Neuronal stem cell (in vitro differentiated cells): ENCODE measurements at regions not wholly inside any gene's neighbourhood (a gene's known extent, or its start where the extent isn't known, plus 50 kb on each side); places are given as distances from the start of the nearest gene placed in this dataset.
"Not testable (repeated sequence)": the region's sequence is repeated elsewhere in the genome, so short reads cannot be mapped to it uniquely, and the experiment has no call there.

Experiments used
- DNase-seq: peaks from one replicate; pipeline ENCODE4 v3.0.0-alpha.2; 2013; ENCODE audit warnings: low spot score
- H2AFZ ChIP-seq: one replicate; pipeline ENCODE4 v1.6.1; 2013; ENCODE audit warnings: mild to moderate bottlenecking, low read length, inconsistent platforms
- H2AK5ac ChIP-seq: 2 replicates; pipeline ENCODE4 v1.6.1; 2013; ENCODE audit warnings: low read depth, mild to moderate bottlenecking, inconsistent platforms, low read length, moderate library complexity, mixed read lengths
- H2BK120ac ChIP-seq: 2 replicates; pipeline ENCODE4 v1.6.1; 2013; ENCODE audit warnings: low read depth, mild to moderate bottlenecking, inconsistent platforms, low read length, moderate library complexity, mixed read lengths
- H2BK12ac ChIP-seq: one replicate; pipeline ENCODE4 v1.6.1; 2013; ENCODE audit warnings: low read length, inconsistent platforms
- H2BK15ac ChIP-seq: 2 replicates; pipeline ENCODE4 v1.6.1; 2013; ENCODE audit warnings: mild to moderate bottlenecking, low read length, inconsistent platforms, mixed read lengths
- H2BK5ac ChIP-seq: one replicate; pipeline ENCODE4 v1.6.1; 2013; ENCODE audit warnings: inconsistent platforms, mild to moderate bottlenecking, low read length, moderate library complexity
- H3K14ac ChIP-seq: one replicate; pipeline ENCODE4 v1.6.1; 2013; ENCODE audit warnings: low read length, inconsistent platforms
- H3K18ac ChIP-seq: 2 replicates; pipeline ENCODE4 v1.6.1; 2013; ENCODE audit warnings: low read length, inconsistent platforms
- H3K23ac ChIP-seq: 2 replicates; pipeline ENCODE4 v1.6.1; 2013; ENCODE audit warnings: low read depth, mild to moderate bottlenecking, mixed read lengths, low read length, inconsistent platforms; ENCODE audit not compliant: poor library complexity
- H3K27ac ChIP-seq: replicated peaks from 3 replicates; pipeline ENCODE4 v1.5.1; 2013; ENCODE audit warnings: low read length, inconsistent platforms
- H3K27me3 ChIP-seq, 3 experiments: 2 replicates each; pipeline ENCODE4 v1.6.1; 2013; ENCODE audit warnings: low read length in 3 of 3, mild to moderate bottlenecking in 2 of 3, inconsistent platforms in 1 of 3, low read depth in 1 of 3, mixed read lengths in 1 of 3, moderate library complexity in 1 of 3; ENCODE audit not compliant: control insufficient read depth in 3 of 3, insufficient read depth in 3 of 3
- H3K36me3 ChIP-seq, 2 donors: replicated peaks in 1 of 2; 2 replicates each; pipeline ENCODE4 v1.6.1; 2013; ENCODE audit warnings: low read length in 2 of 2; ENCODE audit not compliant: control insufficient read depth in 2 of 2, insufficient read depth in 2 of 2
- H3K4ac ChIP-seq: 2 replicates; pipeline ENCODE4 v1.6.1; 2013; ENCODE audit warnings: inconsistent platforms, mild to moderate bottlenecking, low read length, moderate library complexity
- H3K4me1 ChIP-seq, 2 donors: 1 replicate in 1 of 2; 2 replicates in 1 of 2; pipeline ENCODE4 v1.6.1; 2013; ENCODE audit warnings: low read length in 2 of 2, low read depth in 1 of 2; ENCODE audit not compliant: control insufficient read depth in 2 of 2, insufficient read depth in 1 of 2
- H3K4me2 ChIP-seq: one replicate; pipeline ENCODE4 v1.6.1; 2013; ENCODE audit warnings: mild to moderate bottlenecking, low read length, inconsistent platforms; ENCODE audit not compliant: insufficient read depth, poor library complexity, severe bottlenecking
- H3K4me3 ChIP-seq, 2 donors: 2 replicates each; pipeline ENCODE4 v1.5.1; 2013; ENCODE audit warnings: low read length in 2 of 2, mild to moderate bottlenecking in 2 of 2, inconsistent platforms in 1 of 2, moderate library complexity in 1 of 2
- H3K79me1 ChIP-seq: one replicate; pipeline ENCODE4 v1.6.1; 2013; ENCODE audit warnings: low read depth, mild to moderate bottlenecking, inconsistent platforms, low read length, moderate library complexity
- H3K9ac ChIP-seq: one replicate; pipeline ENCODE4 v1.6.1; 2013; ENCODE audit warnings: mild to moderate bottlenecking, low read depth, low read length, inconsistent platforms; ENCODE audit not compliant: poor library complexity
- H3K9me3 ChIP-seq, 2 donors: replicated peaks in 1 of 2; 2 replicates each; pipeline versions ENCODE3 to v1.6.1; 2013; ENCODE audit warnings: low read length in 2 of 2, mild to moderate bottlenecking in 2 of 2, inconsistent platforms in 1 of 2, low read depth in 1 of 2, mixed read lengths in 1 of 2, moderate library complexity in 1 of 2; ENCODE audit not compliant: control insufficient read depth in 2 of 2, insufficient read depth in 1 of 2
- H4K8ac ChIP-seq: one replicate; pipeline ENCODE4 v1.6.1; 2013; ENCODE audit warnings: low read depth, mild to moderate bottlenecking, inconsistent platforms, low read length, moderate library complexity
- H4K91ac ChIP-seq: one replicate; pipeline ENCODE4 v1.6.1; 2013; ENCODE audit warnings: low read length, low read depth, mild to moderate bottlenecking, inconsistent platforms; ENCODE audit not compliant: poor library complexity
- WGBS, 2 donors: extraction: QIAGEN DNeasy Blood & Tissue Kit; methylation state at CpG; one replicate each; pipeline ENCODE4 v1.1.7; 2013; ENCODE audit warnings: missing lambda C conversion rate in 2 of 2, mixed read lengths in 1 of 2; ENCODE audit not compliant: insufficient read length in 2 of 2, insufficient replicate concordance in 1 of 2; ENCODE audit errors: extremely low coverage in 2 of 2; 5-methylcytosine and 5-hydroxymethylcytosine counted together

DNA sequence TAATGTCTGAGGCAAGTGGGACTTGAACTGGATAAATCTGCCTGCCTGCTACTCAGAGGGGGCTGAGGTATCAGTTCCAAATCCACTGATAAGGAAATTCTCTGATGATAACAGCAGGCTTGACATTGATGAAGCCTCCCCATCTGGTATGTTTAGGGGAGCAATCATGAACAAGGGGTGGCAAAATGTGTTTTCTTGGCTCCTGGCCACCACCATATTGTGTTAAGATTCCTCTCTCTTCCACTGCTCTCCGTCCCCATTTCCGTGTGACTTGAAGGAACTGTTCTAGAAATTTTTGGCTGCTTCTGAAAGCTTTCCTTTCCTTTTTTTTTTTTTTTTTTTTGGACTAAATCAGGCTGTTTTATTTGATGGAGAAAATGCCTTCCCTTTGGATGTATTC, 335.3 kb upstream of the NRSN1 start:
- Histone ChIP-seq H3K23ac (no peak overlapping the region), H2BK12ac (no peak overlapping the region), H3K36me3 (no peaks in the 10 kb centered on the region), H3K27me3 (no peaks in the 10 kb centered on the region), H4K91ac (no peak overlapping the region), H2AFZ (no peak overlapping the region), H3K4ac (no peak overlapping the region), H3K18ac (no peak overlapping the region), H2BK15ac (no peak overlapping the region), H3K9me3 (no peaks in the 10 kb centered on the region), H3K27ac (no peak overlapping the region), H3K9ac (no peak overlapping the region), H2BK5ac (no peak overlapping the region), H3K4me3 (no peak overlapping the region), H2AK5ac (no peak overlapping the region), H4K8ac (no peak overlapping the region), H3K14ac (no peak overlapping the region), H3K79me1 (no peaks in the 10 kb centered on the region), H2BK120ac (no peak overlapping the region), H3K4me1 (no peaks in the 10 kb centered on the region), H3K4me2 (no peak overlapping the region)
- no peak for DNase-seq
- WGBS, 2 donors: no CpG with 5 or more reads among the region's 2 CpGs

DNA sequence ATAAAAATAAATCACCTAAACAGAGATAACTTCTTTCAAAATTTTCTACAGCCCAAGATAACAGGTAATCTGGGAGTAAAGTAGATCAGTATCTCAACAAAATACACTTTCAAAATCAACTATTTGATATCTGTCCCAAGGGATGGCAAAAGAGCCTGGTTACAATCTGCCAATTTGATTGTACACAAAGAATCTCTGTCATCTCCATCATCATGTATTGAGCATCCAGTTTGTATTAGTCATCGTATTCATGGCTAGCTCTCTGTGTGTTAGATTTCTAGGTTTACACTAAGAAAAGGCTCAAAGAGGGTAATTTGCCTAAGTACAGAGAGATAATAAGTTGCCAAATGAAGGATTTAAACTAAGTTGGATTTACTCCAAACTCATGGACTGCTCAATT, 329.0 kb upstream of the NRSN1 start:
- no CpG with 5 or more reads among the region's 1 CpG for WGBS, 2 donors
- Histone ChIP-seq H3K36me3 (no peaks in the 10 kb centered on the region), H2AK5ac (no peak overlapping the region), H2BK120ac (no peak overlapping the region), H2BK12ac (no peak overlapping the region), H2BK15ac (no peak overlapping the region), H3K14ac (no peak overlapping the region), H4K8ac (no peak overlapping the region), H3K18ac (no peak overlapping the region), H3K4me3 (no peak overlapping the region), H3K4me1 (no peaks in the 10 kb centered on the region), H3K9ac (no peak overlapping the region), H3K9me3 (no peaks in the 10 kb centered on the region), H4K91ac (no peak overlapping the region), H2AFZ (no peak overlapping the region), H3K79me1 (no peaks in the 10 kb centered on the region), H3K27ac (no peak overlapping the region), H3K23ac (no peak overlapping the region), H2BK5ac (no peak overlapping the region), H3K4me2 (no peak overlapping the region), H3K4ac (no peak overlapping the region), H3K27me3 (no peaks in the 10 kb centered on the region)
- DNase-seq: no peak

DNA sequence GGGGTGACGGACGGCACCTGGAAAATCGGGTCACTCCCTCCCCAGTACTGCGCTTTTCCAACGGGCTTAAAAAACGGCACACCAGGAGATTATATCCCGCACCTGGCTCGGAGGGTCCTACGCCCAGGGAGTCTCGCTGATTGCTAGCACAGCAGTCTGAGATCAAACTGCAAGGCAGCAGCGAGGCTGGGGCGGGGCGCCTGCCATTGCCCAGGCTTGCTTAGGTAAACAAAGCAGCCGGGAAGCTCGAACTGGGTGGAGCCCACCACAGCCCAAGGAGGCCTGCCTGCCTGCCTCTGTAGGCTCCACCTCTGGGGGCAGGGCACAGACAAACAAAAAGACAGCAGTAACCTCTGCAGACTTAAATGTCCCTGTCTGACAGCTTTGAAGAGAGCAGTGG, 321.7 kb upstream of the NRSN1 start:
- WGBS, 2 donors: no CpG with 5 or more reads among the region's 15 CpGs

DNA sequence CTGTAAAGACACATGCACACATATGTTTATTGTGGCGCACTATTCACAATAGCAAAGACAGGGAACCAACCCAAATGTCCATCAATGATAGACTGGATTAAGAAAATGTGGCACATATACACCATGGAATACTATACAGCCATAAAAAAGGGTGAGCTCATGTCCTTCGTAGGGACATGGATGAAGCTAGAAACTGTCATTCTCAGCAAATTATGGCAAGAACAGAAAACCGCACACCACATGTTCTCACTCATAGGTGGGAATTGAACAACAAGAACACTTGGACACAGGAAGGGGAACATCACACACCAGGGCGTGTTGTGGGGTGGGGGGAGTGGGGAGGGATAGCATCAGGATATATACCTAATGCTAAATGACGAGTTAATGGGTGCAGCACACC, 304.9 kb upstream of the NRSN1 start:
- not testable (repeated sequence) for H3K79me1 ChIP-seq, DNase-seq

More for the DNA sequence above, 321.7 kb upstream of the NRSN1 start:
- H3K23ac ChIP-seq, H3K4me2 ChIP-seq, H3K4ac ChIP-seq, H3K27ac ChIP-seq, H3K4me3 ChIP-seq, H3K27me3 ChIP-seq, H3K9me3 ChIP-seq, H2BK15ac ChIP-seq, H3K9ac ChIP-seq, DNase-seq, H3K36me3 ChIP-seq, H2AFZ ChIP-seq, H3K18ac ChIP-seq, H3K79me1 ChIP-seq, H2BK120ac ChIP-seq, H2BK5ac ChIP-seq, H4K8ac ChIP-seq, H3K4me1 ChIP-seq, H4K91ac ChIP-seq, H3K14ac ChIP-seq, H2AK5ac ChIP-seq, H2BK12ac ChIP-seq: not testable (repeated sequence)

More for the DNA sequence above, 304.9 kb upstream of the NRSN1 start:
- H2AFZ ChIP-seq, H4K91ac ChIP-seq, H2BK5ac ChIP-seq, H3K23ac ChIP-seq, H2BK120ac ChIP-seq, H3K27ac ChIP-seq, H3K36me3 ChIP-seq, H3K27me3 ChIP-seq, H4K8ac ChIP-seq, H3K18ac ChIP-seq, H3K4me3 ChIP-seq, H3K9ac ChIP-seq, H2BK12ac ChIP-seq, H3K4me1 ChIP-seq, H3K4ac ChIP-seq, H3K4me2 ChIP-seq, H3K9me3 ChIP-seq, H2BK15ac ChIP-seq, H3K14ac ChIP-seq, H2AK5ac ChIP-seq: not testable (repeated sequence)
- no CpG with 5 or more reads among the region's 5 CpGs for WGBS, 2 donors
